ENCODE measurements at regions not wholly inside any gene's neighbourhood (a gene's known extent, or its start where the extent isn't known, plus 50 kb on each side); places are given as distances from the start of the nearest gene placed in this dataset.

GRCh38 chr3:20246662-20247061 lies 60.7 kb upstream of the SGO1 start:
- TF ChIP-seq EZH2phosphoT487 (IDR thresholded peaks at IDR 0.05; ENCODE audit: borderline replicate concordance) = no peak
- TF ChIP-seq, protein P1, sequence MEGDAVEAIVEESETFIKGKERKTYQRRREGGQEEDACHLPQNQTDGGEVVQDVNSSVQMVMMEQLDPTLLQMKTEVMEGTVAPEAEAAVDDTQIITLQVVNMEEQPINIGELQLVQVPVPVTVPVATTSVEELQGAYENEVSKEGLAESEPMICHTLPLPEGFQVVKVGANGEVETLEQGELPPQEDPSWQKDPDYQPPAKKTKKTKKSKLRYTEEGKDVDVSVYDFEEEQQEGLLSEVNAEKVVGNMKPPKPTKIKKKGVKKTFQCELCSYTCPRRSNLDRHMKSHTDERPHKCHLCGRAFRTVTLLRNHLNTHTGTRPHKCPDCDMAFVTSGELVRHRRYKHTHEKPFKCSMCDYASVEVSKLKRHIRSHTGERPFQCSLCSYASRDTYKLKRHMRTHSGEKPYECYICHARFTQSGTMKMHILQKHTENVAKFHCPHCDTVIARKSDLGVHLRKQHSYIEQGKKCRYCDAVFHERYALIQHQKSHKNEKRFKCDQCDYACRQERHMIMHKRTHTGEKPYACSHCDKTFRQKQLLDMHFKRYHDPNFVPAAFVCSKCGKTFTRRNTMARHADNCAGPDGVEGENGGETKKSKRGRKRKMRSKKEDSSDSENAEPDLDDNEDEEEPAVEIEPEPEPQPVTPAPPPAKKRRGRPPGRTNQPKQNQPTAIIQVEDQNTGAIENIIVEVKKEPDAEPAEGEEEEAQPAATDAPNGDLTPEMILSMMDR (conservative IDR thresholded peaks at IDR 0.05; ENCODE audit: low read length) = no peak

All from Loucy (cell line).